ENCODE measurements at regions not wholly inside any gene's neighbourhood (a gene's known extent, or its start where the extent isn't known, plus 50 kb on each side); places are given as distances from the start of the nearest gene placed in this dataset.

- intact Hi-C loops (cut with DNase I; ENCODE audit: low total_unique reads) = no loop called here
- DNase-seq = no peak
- H3K27ac ChIP-seq = no peak overlapping the region
- H3K4me3 ChIP-seq = no peak overlapping the region
- no peaks in the 10 kb centered on the region for H3K36me3 ChIP-seq
- no peaks in the 10 kb centered on the region for H3K4me1 ChIP-seq
- TF ChIP-seq CTCF (IDR thresholded peaks at IDR 0.05) = no peak
- H3K9me3 ChIP-seq = no peaks in the 10 kb centered on the region
- no peaks in the 10 kb centered on the region for H3K27me3 ChIP-seq
These were observed 70.7 kb downstream of the BBS10 start for GRCh38 chr12:76277480-76277879.

- no peak for TF ChIP-seq CTCF (IDR thresholded peaks at IDR 0.05)
- no peak overlapping the region for H3K4me3 ChIP-seq
- H3K9me3 ChIP-seq = no peaks in the 10 kb centered on the region
- no peak for DNase-seq
- no peaks in the 10 kb centered on the region for H3K27me3 ChIP-seq
- H3K27ac ChIP-seq = no peak overlapping the region
- no peaks in the 10 kb centered on the region for H3K4me1 ChIP-seq
- intact Hi-C loops (cut with DNase I; ENCODE audit: low total_unique reads) = no loop called here
- no peaks in the 10 kb centered on the region for H3K36me3 ChIP-seq
These were observed 71.6 kb downstream of the BBS10 start for GRCh38 chr12:76276499-76277151.

- H3K27ac ChIP-seq = no peak overlapping the region
- H3K9me3 ChIP-seq = no peaks in the 10 kb centered on the region
These were observed 72.6 kb downstream of the BBS10 start for GRCh38 chr12:76275511-76276093.

GRCh38 chr12:76274420-76275083, 73.7 kb downstream of the BBS10 start:
- Histone ChIP-seq H3K27ac (no peak overlapping the region), H3K36me3 (no peaks in the 10 kb centered on the region), H3K4me1 (no peaks in the 10 kb centered on the region), H3K27me3 (no peaks in the 10 kb centered on the region), H3K9me3 (no peaks in the 10 kb centered on the region), H3K4me3 (no peak overlapping the region)
- TF ChIP-seq CTCF (IDR thresholded peaks at IDR 0.05) = no peak
- intact Hi-C loops (cut with DNase I; ENCODE audit: low total_unique reads) = no loop called here
- DNase-seq = no peak

More at GRCh38 chr12:76275511-76276093, 72.6 kb downstream of the BBS10 start:
- no peak for TF ChIP-seq CTCF (IDR thresholded peaks at IDR 0.05)
- Histone ChIP-seq H3K4me3 (no peak overlapping the region), H3K36me3 (no peaks in the 10 kb centered on the region), H3K27me3 (no peaks in the 10 kb centered on the region), H3K4me1 (no peaks in the 10 kb centered on the region)
- DNase-seq = no peak
- intact Hi-C loops (cut with DNase I; ENCODE audit: low total_unique reads) = no loop called here

- Histone ChIP-seq H3K27me3 (no peaks in the 10 kb centered on the region), H3K36me3 (no peaks in the 10 kb centered on the region), H3K4me3 (no peak overlapping the region), H3K9me3 (no peaks in the 10 kb centered on the region), H3K4me1 (no peaks in the 10 kb centered on the region), H3K27ac (no peak overlapping the region)
- intact Hi-C loops (cut with DNase I; ENCODE audit: low total_unique reads) = no loop called here
- no peak for DNase-seq
- TF ChIP-seq CTCF (IDR thresholded peaks at IDR 0.05) = no peak
These were observed 75.9 kb downstream of the BBS10 start for GRCh38 chr12:76272287-76272686.

Measured in tibial artery (tissue), 4 donors.